Activated CD4-positive, CD25-positive, alpha-beta regulatory T cell treated with anti-CD3 and anti-CD28 coated beads, Interleukin-2, amount 50 U/mL, for 24 hours (primary cell): ENCODE measurements at regions not wholly inside any gene's neighbourhood (a gene's known extent, or its start where the extent isn't known, plus 50 kb on each side); places are given as distances from the start of the nearest gene placed in this dataset.
"Not testable (repeated sequence)": the region's sequence is repeated elsewhere in the genome, so short reads cannot be mapped to it uniquely, and the experiment has no call there.

Experiments
- ATAC-seq, 2 donors: fragments of 150-1000 bp; cut with Tn5 transposase; one replicate each; pipeline ENCODE4 v1.10.0; 2021; ENCODE audit warnings: mild to moderate bottlenecking in 1 of 2, moderate library complexity in 1 of 2

DNA sequence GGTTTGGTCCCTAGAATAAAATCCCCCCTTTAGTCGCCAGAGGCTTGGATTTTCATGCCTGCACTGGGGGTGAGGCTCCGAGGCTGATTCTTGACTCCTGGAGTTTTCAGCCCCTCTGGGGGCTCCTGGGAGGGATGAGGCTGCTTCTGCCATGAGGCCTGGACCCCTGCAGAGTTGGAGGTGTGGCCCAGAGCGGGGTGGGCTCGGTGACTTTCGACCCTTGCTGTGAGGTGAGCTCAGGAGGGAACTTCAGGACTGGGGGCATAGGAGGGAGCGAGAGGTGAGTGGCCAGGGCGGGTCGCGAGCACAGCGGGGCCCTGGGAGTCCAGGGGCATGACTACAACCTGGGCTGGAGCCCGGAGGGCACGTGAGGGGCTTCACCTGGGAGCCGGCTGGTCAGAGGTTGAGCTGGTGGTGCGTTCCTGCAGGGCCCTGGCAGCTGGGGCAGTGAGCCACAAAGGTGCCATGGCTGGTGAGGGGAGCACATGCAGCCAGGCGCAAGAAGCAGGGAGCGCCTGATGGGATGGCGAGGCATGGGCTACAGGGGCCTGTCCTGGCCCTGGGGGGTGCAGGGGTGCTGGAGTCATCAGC is 168.2 kb downstream of the KIF26A start:
- ATAC-seq: no peak

DNA sequence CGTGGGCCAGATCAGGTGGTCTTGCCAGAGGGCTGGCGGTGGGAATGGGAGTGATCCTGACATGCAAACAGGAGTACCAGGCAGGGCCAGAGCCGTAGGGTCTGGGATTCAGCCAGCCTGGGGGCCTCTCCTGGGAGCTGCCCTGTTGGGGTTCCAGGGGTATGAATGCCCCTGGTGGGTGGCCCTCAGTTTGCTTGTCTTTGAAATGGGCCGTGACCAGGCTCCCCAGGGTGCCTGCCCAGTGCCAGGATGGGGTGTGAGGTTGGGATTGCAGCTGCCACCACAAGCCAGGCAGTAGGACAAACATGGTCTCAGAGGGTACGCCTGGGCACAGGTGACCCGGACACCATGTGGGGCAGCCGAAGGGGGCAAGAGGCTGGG is 168.8 kb downstream of the KIF26A start:
- ATAC-seq: no peak

DNA sequence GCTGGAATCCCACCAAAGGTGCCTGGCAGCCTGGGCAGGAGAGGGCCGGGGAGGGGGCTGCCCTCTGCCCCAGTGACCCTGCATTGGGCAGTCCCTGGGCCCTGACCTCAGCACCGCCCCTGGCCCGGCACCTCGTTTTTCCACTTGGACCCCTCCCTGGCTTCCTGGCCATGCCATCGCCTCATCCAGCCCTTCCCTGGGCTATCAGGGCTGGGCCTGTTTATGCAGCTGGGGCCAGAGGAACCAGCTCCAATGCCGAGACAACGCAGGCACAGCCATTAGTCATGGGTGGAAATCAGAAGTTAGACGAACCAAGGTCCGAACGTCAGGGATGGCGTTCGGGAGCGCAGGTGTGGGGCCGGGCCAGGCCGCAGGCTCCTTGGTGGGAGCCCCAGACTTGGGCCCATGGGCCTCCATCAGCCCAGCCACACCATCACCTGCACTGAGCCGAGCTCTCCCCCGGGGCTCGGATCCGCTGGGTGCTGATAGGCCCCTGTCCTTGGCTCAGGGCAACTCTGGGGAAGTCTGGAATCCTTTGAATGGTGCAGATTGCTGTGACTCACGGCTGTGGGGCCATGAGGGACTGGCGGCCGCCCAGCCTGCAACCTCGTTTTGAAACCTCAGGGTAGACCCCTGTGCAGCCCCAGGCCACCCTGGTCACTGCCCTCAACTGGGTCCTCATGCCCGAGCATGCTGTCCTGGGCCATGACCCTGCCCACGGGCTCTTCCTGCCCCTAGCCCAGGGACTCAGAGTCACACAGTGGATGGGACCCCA is 169.4 kb downstream of the KIF26A start:
- ATAC-seq: no peak

DNA sequence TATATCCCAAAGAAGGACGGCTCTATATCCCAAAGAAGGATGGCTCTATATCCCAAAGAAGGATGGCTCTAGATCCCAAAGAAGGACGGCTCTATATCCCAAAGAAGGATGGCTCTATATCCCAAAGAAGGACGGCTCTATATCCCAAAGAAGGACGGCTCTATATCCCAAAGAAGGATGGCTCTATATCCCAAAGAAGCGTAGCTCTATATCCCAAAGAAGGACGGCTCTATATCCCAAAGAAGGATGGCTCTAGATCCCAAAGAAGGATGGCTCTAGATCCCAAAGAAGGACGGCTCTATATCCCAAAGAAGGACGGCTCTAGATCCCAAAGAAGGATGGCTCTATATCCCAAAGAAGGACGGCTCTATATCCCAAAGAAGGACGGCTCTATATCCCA is 170.1 kb downstream of the KIF26A start:
- ATAC-seq: not testable (repeated sequence)

DNA sequence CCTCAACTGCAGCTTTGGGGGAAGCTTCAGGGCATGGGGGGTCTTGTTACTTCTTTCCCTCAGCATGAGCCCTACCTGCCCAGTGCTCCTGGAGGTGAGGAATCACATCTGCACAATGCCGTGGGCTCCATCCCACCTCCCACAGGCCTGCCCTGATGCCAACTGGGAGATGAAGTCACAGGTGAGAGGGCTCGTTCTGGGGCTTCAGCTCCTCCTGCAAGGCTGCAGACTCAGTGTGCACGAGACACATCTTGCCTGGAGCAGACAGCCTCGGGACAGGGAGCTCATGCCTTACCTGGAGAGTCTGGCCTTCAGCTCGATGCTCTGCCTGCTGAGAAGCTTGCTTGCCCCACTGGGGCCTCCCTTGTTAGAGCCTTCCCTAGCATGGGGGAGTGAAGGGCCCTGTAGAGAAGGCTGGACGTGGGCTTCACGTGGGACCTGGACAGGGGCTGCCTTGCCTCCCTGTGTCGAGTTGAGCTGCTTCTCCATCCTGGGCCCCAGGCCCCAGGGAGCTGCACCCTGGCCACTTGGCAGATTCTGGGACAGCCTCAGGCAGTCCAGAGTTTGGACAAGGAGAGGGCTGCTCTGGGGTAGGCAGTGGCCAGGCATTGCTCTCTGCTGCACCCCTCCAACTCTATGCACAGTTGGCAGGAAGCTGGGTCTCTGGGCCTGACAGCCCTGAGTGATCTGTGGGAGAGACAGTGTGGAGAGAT is 171.4 kb downstream of the KIF26A start:
- ATAC-seq: no peak

DNA sequence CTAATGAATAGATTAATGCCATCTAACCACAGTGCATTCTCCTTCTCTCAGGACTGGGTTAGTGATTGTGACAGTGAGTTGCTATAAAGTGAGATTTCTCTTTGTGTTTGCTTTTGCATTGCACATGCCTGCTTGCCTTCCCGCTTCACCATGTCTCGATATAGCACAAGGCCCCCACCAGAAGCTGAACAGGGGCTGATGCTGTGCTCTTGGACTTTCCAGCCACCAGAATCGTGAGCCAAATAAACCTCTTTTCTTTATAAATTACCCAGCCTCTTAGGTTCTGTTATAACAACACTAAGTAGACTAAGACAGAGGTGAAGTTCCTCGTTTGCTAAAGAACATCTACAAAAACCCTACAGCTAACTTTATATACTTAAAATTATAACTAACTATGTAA is 173.0 kb downstream of the KIF26A start:
- ATAC-seq: no peak

DNA sequence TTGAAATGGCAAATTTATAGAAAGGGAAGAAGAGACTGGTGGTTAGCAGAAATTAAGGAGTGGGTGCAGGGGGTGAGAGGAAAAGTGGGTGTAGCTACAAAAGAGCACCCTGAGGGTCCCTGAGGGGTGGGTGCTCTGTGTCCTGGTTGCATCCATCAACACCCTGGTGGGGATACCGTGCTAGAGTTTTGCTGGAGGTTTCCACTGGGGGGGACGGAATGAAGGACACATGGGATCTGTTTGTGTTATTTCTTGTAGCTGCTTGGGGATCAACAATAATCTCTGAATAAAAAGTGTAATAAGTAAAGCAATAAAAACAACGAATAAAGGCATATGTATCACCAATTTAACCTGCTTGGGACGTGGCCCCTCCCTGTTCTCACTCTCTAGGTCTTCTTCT is 175.3 kb downstream of the KIF26A start:
- no peak for ATAC-seq

DNA sequence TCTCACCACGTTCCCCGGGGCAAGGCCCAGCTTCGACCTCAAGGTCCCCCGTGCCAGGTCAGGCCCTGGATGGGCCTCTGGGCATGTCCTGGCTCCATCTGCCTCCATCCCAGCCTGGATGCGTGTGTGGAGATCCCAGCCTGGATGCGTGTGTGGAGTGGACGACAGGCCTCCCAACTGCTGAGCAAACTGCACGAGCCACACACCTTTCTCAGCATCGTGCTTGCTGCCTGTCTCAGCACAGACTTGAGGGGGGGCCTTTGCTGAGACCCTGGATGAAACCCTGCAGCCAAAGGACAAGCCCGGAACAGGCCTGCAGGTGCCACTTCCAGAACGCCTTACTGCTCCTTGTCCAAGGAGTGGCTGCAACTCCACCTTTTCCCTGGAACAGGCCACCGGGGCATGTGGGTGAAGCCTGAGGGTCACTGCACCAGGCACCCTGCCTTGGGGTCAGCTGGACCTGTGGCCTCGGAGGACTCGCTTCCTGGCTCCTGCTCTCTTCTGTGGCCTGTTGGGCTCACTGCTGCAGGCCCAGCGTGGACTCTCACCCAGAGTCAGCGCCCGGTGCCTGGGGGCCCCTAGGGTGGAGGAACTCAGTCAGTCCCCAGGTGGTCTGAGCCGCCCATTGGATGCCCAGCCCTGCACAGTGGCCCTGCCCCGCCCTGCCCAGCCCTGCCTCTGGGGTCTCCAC is 176.0 kb downstream of the KIF26A start:
- ATAC-seq: no peak

DNA sequence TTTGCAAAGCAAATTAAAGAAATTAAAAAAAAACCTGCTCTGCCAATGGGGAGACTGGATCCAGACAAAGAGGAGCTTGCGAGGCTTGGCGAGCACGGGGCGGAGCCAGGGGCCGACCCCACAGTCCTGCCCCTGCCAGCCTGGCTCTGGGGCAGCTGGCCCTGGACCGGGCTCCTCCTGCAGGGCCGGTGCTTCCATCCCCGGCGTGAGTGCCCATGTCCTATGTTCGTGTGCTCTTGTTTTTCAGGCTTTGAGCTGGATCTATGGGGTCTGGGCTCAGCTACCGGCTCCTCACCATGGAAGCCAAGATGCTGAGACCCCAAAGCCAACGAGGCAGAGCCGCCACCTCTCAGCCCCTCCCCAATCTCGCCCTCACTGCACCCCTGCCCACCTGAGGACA is 176.8 kb downstream of the KIF26A start:
- ATAC-seq: no peak

DNA sequence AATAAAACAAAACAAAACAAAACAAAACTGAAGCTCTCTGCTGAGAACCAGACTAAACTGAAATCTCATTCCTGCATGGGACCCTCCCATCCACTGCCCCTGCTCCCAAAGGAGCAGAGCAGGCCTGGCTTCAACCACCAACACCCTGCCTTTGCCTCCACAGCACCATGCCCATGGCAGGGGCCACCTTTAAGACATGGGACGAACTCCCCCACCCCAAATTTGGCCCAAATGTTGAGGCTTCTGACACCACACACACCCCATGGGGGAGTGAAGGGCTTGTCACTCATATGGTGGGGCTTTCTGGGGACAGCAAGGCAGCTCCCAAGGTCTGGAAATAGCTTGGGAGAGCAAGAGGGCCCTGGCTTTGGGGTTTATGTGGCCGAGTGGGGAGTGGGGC is 177.2 kb downstream of the KIF26A start:
- no peak for ATAC-seq

DNA sequence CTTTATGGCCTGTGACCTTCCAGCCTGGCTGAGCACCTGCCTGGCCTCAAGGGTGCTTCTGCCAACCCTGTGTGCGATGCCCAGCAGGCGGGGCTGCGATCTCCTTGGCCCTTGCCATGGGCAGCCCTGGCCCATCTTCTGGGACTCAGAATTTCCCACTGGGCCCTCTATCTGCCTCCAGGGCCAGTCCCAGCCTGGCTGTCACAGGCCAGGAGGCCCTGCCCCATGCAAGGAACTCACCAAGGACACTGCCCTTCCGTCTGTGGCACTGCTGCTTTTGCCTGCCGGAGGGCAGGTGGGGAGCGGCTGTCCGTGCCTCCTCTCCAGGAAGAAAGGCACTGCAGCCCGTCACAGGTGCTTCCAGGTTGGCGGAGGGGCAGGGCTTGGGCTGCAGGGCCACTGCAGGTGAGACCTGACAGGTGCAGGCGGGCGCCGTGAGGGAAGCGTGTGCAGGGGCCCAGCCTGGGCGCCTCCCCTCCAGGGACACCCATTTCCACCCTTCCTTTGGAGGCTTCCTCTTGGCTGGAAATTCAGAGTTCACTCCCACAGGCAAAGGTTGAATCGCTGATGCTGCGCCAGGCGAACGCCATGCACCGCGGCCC is 177.8 kb downstream of the KIF26A start:
- ATAC-seq: no peak

DNA sequence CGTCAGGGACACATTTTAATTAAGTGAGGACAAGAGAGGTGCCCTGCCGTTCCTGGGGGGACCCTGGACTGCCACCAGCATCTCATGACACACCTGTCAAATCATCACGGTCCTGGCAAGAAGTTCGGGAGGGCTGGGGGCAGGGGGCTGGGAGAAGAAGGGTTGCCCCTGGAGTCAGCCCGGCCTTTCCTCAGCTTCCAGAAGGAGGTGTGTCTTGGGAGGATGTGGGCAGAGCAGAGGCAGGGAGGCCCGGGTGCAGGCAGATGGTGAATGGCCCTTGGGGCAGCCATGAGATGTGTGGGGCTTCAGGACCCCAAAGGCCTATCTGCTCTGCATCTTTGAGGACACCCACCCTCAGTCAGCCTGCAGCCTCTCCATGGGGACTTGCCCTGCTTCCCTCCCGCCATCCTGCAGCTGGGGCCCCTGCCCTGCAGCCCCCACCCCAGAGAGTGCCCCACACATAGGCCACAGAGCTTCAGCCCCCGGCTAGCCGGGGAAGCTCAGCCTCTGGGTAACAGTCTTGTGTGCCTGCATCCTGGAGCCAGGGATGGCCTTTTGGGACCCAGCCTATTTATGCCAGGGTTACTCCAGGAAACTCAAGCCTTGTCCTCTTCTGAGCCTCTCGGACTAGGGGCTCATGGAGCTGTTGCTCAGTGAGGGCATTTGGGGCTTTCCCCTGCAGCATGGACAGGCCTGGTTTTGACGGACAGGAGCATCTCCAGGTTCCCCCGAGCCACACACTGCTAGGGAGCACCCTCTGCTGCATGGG is 178.5 kb downstream of the KIF26A start:
- ATAC-seq: no peak

DNA sequence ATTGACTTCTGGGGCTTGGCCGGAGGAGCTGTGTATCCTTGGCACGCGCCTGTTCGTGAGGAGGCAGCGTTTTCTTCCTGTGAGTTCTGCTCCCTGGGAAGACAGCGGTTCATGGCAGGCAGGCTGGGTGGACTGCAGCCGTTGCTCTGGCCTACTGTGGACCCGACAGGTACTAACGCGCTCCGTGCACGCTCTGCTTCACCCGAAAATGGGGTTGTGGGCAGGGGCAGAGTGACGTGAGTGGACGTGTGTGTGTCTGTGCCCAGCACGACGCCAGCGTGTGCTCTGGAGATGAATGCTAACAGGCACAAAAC is 179.1 kb downstream of the KIF26A start:
- ATAC-seq: no peak

DNA sequence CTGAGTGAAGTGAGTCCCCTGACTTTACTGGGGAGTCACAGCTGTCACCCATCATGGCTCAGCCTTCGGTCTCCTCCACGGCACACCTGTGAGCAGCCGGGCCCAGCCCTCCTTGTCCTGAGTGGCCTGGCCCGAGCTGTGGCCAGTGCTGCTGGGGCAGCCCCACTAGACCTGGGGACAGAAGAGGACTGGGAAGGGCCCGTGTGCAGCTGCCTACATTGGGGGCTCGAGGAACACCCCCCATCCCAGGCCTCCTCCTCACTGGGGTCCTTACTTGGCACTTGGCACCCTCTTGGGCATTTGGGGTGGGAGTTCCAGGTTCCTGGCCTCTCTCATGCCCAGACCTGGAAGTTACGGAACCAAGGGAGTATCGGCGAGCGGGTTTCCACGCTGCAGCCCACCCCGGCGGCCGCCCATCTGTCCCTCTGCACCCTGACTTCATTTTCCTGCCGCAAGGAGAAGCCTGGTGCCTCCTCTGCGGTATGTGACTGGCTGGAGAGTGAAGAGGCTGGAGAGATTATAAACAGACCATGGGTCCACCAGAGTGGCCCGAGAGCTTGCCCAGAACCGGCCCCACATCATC is 179.7 kb downstream of the KIF26A start:
- ATAC-seq: no peak

DNA sequence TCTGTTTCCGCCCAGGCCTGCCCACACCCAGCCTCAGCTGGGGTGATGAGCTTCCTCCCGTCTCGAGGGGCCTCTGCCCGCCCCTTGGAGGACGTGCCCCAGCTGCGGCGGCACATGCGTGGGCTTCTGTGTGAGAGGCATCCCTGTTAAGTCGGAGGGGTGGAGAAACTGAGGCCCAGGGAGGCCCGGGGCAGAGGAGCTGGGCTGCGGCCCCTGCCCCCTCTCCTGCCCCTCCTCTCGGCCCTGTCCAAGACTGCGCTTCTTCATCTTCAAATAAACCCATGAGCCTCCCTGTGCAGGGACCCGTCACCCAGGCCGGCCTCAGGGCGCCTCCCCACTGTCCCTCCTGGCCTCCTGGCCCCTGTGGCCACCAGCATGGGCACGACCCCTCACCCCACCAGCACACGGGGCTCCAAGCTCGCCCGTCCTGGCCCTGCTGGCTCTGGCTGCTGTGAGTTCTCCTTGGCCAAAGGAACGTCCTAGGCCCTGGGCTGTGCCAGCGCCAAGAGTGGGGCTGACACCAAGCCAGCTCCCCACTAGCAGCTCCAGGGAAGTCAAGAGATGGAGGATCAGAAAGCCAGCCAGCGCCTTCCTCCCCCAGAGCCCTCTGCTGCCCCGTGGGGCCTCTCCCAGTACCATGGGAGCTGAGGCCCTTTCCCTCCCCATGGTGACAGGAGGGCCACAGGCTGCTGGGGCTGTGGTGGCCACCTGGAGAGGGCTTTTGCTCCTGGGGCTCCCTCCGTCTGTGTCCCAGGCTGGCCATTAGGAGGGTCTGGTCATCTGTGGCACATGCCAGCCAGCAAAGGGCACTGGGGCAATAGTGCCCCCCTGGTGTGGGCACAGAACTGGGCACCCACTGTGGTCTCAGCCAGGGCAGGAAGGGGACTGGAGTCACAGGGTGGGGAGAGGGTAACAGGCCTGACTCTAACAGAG is 180.4 kb downstream of the KIF26A start:
- no peak for ATAC-seq

DNA sequence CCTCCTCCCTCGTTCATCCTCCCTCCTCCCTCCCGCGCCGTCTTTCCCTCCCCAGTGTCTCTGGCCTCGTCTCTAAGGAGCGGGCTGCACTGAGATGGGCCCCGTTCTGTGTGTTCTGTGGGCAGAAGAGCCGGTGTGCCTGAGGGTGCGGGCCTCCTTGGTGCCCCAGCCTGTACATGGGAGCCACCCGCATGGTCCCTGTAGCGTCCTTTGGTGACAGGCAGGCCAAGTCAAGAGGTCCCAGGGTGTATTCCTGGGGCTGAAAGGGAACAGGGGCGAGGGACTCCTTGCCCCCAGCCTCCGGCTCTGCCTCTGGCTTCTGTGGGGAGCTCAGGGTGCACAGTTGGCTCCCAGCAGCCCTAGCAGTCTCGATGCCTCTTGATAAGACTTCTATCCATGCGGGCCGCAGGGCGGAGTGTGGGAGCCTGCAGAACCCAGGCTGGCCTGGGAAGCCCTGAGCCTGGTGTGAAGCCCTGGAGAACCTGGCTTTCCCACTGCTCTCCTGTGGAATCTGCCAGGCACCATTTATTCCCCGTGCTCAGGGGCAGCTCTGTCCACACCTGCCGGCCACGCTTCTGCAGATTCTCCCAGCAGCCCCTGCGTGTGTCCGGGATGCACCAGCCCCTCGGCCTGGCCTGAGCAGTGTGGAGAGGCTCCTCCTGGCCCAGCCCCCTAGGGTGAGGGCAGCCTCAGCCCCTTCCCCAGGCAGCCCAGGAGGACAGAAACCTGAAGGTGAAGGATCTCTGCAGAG is 181.3 kb downstream of the KIF26A start:
- ATAC-seq: no peak

DNA sequence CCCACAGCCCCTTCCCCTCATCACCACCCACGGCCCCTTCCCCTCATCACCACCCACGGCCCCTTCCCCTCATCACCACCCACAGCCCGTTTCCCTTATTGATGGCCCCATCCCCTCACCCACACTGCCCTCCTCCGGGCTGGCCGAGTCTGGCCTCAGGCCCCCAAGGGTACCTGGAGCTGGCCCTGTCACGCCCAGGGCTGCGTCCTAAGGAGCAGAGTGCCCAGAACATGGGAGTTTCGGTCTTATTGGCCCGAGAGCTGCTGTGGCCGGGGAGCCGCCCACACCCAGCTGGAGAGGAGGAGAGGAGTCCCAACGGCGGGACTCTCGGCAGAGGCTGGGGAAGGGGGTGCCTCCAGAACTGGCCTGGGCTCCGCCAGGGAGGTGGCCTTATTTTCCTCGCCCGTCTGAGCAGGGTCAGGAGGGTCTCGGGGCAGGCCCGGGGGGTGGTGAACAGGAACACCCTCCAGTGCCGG is 182.3 kb downstream of the KIF26A start:
- no peak for ATAC-seq

DNA sequence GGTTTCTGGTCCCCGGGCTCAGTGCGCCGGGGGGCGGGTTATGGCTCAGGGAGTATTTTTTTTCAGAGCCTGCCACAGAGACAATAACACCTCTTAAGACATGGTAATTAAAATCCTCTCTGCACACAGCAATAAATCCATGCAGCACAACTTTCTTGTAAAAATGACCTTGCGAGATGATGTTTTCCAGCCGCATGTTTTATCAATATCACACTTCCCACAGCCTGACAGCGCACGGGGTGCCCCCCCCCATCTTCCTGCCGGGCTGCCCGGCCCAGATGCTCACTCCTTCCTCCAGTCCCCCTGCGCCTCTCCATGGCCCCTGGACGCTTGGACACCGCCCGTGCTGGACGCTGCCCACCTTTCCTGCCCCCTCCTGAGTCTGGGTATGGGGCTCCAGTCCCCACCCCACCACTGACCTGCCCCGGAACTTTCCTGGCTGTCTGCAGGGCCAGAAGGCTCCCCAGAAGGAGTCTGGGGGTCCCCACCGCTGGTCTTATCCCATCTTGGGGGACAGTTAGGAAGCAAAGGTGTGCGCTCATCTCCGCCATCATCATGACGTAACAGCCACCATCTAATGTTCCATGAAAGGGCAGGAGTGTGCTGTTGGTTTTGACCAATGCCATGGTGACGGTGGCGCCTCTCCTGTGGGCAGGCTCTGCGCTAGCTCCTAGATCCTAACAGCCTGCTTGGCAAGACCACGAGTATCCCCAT is 182.9 kb downstream of the KIF26A start:
- ATAC-seq: no peak

DNA sequence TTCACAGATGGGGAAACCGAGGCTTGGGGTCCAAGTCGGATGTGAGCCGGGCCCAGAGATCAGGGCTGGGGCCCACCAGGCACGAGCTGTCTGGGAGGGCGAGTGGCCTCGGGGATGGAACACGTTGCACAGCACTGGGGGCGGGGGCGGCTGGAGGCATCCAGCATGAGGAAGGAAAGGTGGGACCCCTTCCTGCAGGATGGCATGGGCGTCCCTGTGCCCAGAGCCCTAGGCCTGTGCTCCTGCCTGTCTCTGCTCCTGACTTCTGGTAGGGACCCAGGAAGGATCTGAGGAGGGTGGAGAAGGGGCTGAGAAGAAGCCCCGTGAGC is 183.4 kb downstream of the KIF26A start:
- ATAC-seq: no peak
